ENCODE measurements at regions not wholly inside any gene's neighbourhood (a gene's known extent, or its start where the extent isn't known, plus 50 kb on each side); places are given as distances from the start of the nearest gene placed in this dataset.

DNA sequence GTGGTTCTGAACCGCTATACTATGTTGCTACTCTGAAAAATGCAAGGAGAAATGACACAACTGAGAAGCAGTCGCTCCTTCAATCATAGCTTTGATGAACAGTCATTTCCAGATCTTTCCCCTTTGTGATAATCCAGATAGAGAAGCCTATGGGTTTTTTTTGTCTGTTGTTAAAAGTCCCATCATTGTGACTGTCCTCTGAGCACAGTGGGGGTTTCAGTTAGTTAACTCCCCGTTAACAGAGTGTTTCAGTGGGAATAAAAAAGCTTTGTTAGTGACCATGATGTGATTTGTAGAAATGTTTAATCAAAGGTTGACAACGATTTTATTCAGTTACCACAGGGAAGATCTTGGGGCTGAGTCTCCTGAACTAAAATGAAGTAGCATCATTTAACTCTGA is 176.2 kb upstream of the MAOA start:
- H3K4me1 ChIP-seq (ENCODE audit: insufficient read depth), result no peaks in the 10 kb centered on the region
- Mint-ChIP-seq H3K27ac (no peak overlapping the region), H3K4me3 (no peak overlapping the region), H3K4me1 (peaks cover 9% of the 10 kb centered on the region; the same call in 2 of the 3 replicates), H3K36me3 (ENCODE audit: low read depth) (no peaks in the 10 kb centered on the region; the same call in 2 of the 3 replicates), H3K9me3 (no peaks in the 10 kb centered on the region), H3K27me3 (ENCODE audit: insufficient read depth, low read depth, poor library complexity) (no peaks in the 10 kb centered on the region)
- H3K36me3 ChIP-seq (ENCODE audit: insufficient read depth), result no peaks in the 10 kb centered on the region
- no peaks in the 10 kb centered on the region for H3F3A ChIP-seq (replicated peaks; ENCODE audit: low read depth)
- ATAC-seq (no peak), DNase-seq (ENCODE audit: low spot score) (no peak)
- no peak overlapping the region for H3K4me2 ChIP-seq
- TF ChIP-seq NANOG (IDR thresholded peaks at IDR 0.05; ENCODE audit: borderline replicate concordance), result no peak
- H4K20me1 ChIP-seq (replicated peaks; ENCODE audit: insufficient read depth), result no peaks in the 10 kb centered on the region
- H2AFZ ChIP-seq, result no peak overlapping the region
- H3K27me3 ChIP-seq (ENCODE audit: insufficient read depth), result no peaks in the 10 kb centered on the region
- no peaks in the 10 kb centered on the region for H3K9me2 ChIP-seq (ENCODE audit: insufficient read depth)
- H3K27ac ChIP-seq (ENCODE audit: low read depth), result no peak overlapping the region
- no peaks in the 10 kb centered on the region for H3K79me2 ChIP-seq (replicated peaks; ENCODE audit: insufficient read depth)
- H3K4me3 ChIP-seq, result no peak overlapping the region

DNA sequence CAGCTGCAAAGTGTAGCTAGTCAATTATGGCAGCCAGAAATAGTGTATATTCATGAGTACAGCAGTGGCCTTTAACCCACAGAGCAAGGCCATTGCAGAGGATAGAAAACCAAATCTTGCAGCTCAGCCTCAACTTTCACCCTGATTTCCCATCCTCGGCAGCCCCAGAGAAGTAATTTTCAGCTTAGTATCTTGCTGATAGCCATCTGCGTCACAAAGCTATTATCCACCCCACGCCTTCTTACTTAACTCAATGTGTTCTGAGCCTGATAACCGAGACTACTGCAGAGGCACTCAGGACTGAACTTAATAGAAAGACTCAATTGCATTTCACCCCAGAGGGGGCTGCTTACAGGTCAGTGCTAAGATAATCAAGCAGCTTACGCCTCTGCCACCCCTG is 174.5 kb upstream of the MAOA start:
- H3K9me2 ChIP-seq (ENCODE audit: insufficient read depth), result no peaks in the 10 kb centered on the region
- no peak overlapping the region for H3K4me3 ChIP-seq
- H3K27me3 ChIP-seq (ENCODE audit: insufficient read depth), result no peaks in the 10 kb centered on the region
- Mint-ChIP-seq H3K27me3 (ENCODE audit: insufficient read depth, low read depth, poor library complexity) (no peaks in the 10 kb centered on the region), H3K9me3 (no peaks in the 10 kb centered on the region), H3K4me3 (no peak overlapping the region), H3K36me3 (ENCODE audit: low read depth) (no peaks in the 10 kb centered on the region; the same call in 2 of the 3 replicates), H3K27ac (no peak overlapping the region), H3K4me1 (peaks cover 9% of the 10 kb centered on the region; the same call in 2 of the 3 replicates)
- H3K27ac ChIP-seq (ENCODE audit: low read depth), result no peak overlapping the region
- no peak overlapping the region; the same call in 1 of the 2 replicates for H2AFZ ChIP-seq
- no peak overlapping the region for H3K4me2 ChIP-seq
- H3K79me2 ChIP-seq (replicated peaks; ENCODE audit: insufficient read depth), result no peaks in the 10 kb centered on the region
- ATAC-seq (no peak), DNase-seq (ENCODE audit: low spot score) (no peak)
- H4K20me1 ChIP-seq (replicated peaks; ENCODE audit: insufficient read depth), result no peaks in the 10 kb centered on the region
- H3K4me1 ChIP-seq (ENCODE audit: insufficient read depth), result no peaks in the 10 kb centered on the region
- no peaks in the 10 kb centered on the region for H3K36me3 ChIP-seq (ENCODE audit: insufficient read depth)
- no peaks in the 10 kb centered on the region for H3F3A ChIP-seq (replicated peaks; ENCODE audit: low read depth)
- TF ChIP-seq, protein P1, sequence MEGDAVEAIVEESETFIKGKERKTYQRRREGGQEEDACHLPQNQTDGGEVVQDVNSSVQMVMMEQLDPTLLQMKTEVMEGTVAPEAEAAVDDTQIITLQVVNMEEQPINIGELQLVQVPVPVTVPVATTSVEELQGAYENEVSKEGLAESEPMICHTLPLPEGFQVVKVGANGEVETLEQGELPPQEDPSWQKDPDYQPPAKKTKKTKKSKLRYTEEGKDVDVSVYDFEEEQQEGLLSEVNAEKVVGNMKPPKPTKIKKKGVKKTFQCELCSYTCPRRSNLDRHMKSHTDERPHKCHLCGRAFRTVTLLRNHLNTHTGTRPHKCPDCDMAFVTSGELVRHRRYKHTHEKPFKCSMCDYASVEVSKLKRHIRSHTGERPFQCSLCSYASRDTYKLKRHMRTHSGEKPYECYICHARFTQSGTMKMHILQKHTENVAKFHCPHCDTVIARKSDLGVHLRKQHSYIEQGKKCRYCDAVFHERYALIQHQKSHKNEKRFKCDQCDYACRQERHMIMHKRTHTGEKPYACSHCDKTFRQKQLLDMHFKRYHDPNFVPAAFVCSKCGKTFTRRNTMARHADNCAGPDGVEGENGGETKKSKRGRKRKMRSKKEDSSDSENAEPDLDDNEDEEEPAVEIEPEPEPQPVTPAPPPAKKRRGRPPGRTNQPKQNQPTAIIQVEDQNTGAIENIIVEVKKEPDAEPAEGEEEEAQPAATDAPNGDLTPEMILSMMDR (conservative IDR thresholded peaks at IDR 0.05; ENCODE audit: low read depth in 2 of 2), result no peak
- TF ChIP-seq ZNF114 (CRISPR knock-in tag; IDR thresholded peaks at IDR 0.05) (no peak), NANOG (IDR thresholded peaks at IDR 0.05; ENCODE audit: borderline replicate concordance) (no peak)

DNA sequence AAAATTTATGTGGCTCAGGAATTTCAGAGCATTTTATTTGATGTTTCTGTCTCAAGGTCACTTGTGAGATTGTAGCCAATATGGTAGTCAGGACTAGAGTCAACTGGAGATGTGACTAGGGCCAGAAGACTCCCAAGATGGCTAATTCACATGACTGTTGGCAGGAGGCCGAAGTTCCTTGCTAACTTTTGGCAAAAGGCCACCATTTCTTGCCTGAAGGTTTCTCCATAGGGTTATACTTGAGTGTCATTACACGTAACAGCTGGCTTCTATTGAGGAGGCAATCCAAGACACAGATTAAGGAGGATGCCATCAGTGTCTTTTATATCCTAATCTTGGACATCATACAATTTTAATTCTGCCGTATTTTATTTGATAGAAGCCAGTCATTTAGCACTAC is 162.3 kb upstream of the MAOA start:
- no peaks in the 10 kb centered on the region; the same call in 1 of the 3 replicates for H3K36me3 Mint-ChIP-seq (ENCODE audit: low read depth)
- Histone ChIP-seq H3K27ac (ENCODE audit: low read depth) (no peak overlapping the region), H2AFZ (no peak overlapping the region), H3F3A (replicated peaks; ENCODE audit: low read depth) (no peaks in the 10 kb centered on the region), H3K79me2 (replicated peaks; ENCODE audit: insufficient read depth) (no peaks in the 10 kb centered on the region), H3K9me2 (ENCODE audit: insufficient read depth) (no peaks in the 10 kb centered on the region), H3K36me3 (ENCODE audit: insufficient read depth) (no peaks in the 10 kb centered on the region), H4K20me1 (replicated peaks; ENCODE audit: insufficient read depth) (no peaks in the 10 kb centered on the region), H3K27me3 (ENCODE audit: insufficient read depth) (no peaks in the 10 kb centered on the region), H3K4me2 (no peak overlapping the region), H3K4me3 (no peak overlapping the region), H3K4me1 (ENCODE audit: insufficient read depth) (no peaks in the 10 kb centered on the region)
- no peaks in the 10 kb centered on the region for H3K27me3 Mint-ChIP-seq (ENCODE audit: insufficient read depth, low read depth, poor library complexity)
- no peak overlapping the region for H3K27ac Mint-ChIP-seq
- no peaks in the 10 kb centered on the region for H3K9me3 Mint-ChIP-seq
- no peaks in the 10 kb centered on the region for H3K4me1 Mint-ChIP-seq
- DNase-seq (ENCODE audit: low spot score) (no peak), ATAC-seq (no peak)
- no peak overlapping the region for H3K4me3 Mint-ChIP-seq
- TF ChIP-seq, protein P2, sequence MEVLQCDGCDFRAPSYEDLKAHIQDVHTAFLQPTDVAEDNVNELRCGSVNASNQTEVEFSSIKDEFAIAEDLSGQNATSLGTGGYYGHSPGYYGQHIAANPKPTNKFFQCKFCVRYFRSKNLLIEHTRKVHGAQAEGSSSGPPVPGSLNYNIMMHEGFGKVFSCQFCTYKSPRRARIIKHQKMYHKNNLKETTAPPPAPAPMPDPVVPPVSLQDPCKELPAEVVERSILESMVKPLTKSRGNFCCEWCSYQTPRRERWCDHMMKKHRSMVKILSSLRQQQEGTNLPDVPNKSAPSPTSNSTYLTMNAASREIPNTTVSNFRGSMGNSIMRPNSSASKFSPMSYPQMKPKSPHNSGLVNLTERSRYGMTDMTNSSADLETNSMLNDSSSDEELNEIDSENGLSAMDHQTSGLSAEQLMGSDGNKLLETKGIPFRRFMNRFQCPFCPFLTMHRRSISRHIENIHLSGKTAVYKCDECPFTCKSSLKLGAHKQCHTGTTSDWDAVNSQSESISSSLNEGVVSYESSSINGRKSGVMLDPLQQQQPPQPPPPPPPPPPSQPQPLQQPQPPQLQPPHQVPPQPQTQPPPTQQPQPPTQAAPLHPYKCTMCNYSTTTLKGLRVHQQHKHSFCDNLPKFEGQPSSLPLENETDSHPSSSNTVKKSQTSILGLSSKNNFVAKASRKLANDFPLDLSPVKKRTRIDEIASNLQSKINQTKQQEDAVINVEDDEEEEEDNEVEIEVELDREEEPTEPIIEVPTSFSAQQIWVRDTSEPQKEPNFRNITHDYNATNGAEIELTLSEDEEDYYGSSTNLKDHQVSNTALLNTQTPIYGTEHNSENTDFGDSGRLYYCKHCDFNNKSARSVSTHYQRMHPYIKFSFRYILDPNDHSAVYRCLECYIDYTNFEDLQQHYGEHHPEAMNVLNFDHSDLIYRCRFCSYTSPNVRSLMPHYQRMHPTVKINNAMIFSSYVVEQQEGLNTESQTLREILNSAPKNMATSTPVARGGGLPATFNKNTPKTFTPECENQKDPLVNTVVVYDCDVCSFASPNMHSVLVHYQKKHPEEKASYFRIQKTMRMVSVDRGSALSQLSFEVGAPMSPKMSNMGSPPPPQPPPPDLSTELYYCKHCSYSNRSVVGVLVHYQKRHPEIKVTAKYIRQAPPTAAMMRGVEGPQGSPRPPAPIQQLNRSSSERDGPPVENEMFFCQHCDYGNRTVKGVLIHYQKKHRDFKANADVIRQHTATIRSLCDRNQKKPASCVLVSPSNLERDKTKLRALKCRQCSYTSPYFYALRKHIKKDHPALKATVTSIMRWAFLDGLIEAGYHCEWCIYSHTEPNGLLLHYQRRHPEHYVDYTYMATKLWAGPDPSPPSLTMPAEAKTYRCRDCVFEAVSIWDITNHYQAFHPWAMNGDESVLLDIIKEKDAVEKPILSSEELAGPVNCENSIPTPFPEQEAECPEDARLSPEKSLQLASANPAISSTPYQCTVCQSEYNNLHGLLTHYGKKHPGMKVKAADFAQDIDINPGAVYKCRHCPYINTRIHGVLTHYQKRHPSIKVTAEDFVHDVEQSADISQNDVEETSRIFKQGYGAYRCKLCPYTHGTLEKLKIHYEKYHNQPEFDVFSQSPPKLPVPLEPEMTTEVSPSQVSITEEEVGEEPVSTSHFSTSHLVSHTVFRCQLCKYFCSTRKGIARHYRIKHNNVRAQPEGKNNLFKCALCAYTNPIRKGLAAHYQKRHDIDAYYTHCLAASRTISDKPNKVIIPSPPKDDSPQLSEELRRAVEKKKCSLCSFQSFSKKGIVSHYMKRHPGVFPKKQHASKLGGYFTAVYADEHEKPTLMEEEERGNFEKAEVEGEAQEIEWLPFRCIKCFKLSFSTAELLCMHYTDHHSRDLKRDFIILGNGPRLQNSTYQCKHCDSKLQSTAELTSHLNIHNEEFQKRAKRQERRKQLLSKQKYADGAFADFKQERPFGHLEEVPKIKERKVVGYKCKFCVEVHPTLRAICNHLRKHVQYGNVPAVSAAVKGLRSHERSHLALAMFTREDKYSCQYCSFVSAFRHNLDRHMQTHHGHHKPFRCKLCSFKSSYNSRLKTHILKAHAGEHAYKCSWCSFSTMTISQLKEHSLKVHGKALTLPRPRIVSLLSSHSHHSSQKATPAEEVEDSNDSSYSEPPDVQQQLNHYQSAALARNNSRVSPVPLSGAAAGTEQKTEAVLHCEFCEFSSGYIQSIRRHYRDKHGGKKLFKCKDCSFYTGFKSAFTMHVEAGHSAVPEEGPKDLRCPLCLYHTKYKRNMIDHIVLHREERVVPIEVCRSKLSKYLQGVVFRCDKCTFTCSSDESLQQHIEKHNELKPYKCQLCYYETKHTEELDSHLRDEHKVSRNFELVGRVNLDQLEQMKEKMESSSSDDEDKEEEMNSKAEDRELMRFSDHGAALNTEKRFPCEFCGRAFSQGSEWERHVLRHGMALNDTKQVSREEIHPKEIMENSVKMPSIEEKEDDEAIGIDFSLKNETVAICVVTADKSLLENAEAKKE (CRISPR knock-in tag; IDR thresholded peaks at IDR 0.05), result no peak
- TF ChIP-seq, protein P3, sequence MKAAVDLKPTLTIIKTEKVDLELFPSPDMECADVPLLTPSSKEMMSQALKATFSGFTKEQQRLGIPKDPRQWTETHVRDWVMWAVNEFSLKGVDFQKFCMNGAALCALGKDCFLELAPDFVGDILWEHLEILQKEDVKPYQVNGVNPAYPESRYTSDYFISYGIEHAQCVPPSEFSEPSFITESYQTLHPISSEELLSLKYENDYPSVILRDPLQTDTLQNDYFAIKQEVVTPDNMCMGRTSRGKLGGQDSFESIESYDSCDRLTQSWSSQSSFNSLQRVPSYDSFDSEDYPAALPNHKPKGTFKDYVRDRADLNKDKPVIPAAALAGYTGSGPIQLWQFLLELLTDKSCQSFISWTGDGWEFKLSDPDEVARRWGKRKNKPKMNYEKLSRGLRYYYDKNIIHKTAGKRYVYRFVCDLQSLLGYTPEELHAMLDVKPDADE (IDR thresholded peaks at IDR 0.05), result no peak
- no peak for TF ChIP-seq EZH2 (IDR thresholded peaks at IDR 0.05; ENCODE audit: low read depth, unreplicated experiment)

All from GM23338 (cell line).